22Rv1 (cell line): ENCODE measurements at regions not wholly inside any gene's neighbourhood (a gene's known extent, or its start where the extent isn't known, plus 50 kb on each side); places are given as distances from the start of the nearest gene placed in this dataset.

ENCODE experiments used
- CTCF ChIP-seq: fragments of 450-650 bp; IDR thresholded peaks from 2 replicates; pipeline ENCODE4 v1.5.1; 2017; ENCODE audit warnings: mild to moderate bottlenecking
- ZFX ChIP-seq: fragments of 450-650 bp; IDR thresholded peaks from 2 replicates; pipeline ENCODE4 v1.6.1; 2017; ENCODE audit warnings: antibody characterized with exemption, borderline replicate concordance

- no peak for TF ChIP-seq CTCF
- no peak for TF ChIP-seq ZFX
Measured at GRCh38 chr10:3002304-3002703, 65.0 kb upstream of the PFKP start.
